Jurkat, Clone E6-1 (cell line): ENCODE measurements at regions not wholly inside any gene's neighbourhood (a gene's known extent, or its start where the extent isn't known, plus 50 kb on each side); places are given as distances from the start of the nearest gene placed in this dataset.

Experiments
- DNase-seq: peaks from one replicate; pipeline ENCODE4 v3.0.0-alpha.2; 2011; ENCODE audit warnings: low read depth, low spot score
- H3K4me3 ChIP-seq: 2 replicates; pipeline ENCODE4 v1.5.1; 2011; ENCODE audit warnings: mild to moderate bottlenecking, low read length, control low read depth, moderate library complexity

DNA sequence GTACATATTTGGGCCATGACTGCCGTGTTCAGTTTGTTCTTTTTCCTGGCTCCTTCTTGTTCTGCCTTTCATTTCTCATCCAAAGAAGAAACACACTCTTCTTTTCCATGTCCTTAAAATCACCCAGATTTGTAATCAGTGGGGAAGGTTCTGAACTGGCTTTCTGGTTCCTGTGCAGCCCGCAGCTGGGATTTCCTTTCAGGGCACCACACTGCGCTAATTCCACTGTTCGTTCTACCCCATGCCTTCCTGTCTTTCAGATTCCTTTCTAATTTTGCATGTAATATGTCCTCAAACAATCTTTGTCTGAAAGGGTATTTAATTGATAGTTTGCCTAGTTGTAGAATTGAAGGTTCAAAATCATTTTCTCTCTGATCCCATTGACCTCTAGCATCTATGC, 94.1 kb downstream of the HS1BP3 start:
- H3K4me3 ChIP-seq, result no peak overlapping the region
- DNase-seq, result no peak

DNA sequence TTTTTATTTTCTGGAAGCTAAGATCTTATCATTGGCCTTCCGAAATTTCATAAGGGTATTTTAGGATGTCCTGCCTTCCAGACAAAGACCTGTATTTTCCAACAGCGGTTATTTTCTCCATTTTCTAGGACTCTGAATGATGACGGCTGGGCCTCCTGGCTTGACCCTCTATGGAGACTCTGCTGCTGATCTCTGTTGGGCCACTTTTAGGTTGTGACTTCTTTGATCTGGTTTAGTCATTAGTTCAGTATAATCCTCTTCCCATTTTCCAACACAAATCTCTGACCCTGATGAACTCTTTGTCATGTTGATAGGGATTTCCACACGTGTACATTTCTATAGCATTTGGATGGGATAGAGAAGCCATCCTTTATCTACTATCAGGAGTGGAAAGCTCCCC, 93.7 kb downstream of the HS1BP3 start:
- no peak for DNase-seq
- H3K4me3 ChIP-seq, result no peak overlapping the region

- H3K4me3 ChIP-seq, result no peak overlapping the region
- DNase-seq, result no peak
These were observed 93.3 kb downstream of the HS1BP3 start for GRCh38 chr2:20557635-20558034.

- DNase-seq, result no peak
- no peak overlapping the region for H3K4me3 ChIP-seq
These were observed 92.3 kb downstream of the HS1BP3 start for GRCh38 chr2:20558391-20559150.

GRCh38 chr2:20559277-20559676, 91.6 kb downstream of the HS1BP3 start:
- DNase-seq, result no peak
- H3K4me3 ChIP-seq, result no peak overlapping the region

GRCh38 chr2:20560011-20560410, 90.9 kb downstream of the HS1BP3 start:
- H3K4me3 ChIP-seq, result no peak overlapping the region
- DNase-seq, result no peak

DNA sequence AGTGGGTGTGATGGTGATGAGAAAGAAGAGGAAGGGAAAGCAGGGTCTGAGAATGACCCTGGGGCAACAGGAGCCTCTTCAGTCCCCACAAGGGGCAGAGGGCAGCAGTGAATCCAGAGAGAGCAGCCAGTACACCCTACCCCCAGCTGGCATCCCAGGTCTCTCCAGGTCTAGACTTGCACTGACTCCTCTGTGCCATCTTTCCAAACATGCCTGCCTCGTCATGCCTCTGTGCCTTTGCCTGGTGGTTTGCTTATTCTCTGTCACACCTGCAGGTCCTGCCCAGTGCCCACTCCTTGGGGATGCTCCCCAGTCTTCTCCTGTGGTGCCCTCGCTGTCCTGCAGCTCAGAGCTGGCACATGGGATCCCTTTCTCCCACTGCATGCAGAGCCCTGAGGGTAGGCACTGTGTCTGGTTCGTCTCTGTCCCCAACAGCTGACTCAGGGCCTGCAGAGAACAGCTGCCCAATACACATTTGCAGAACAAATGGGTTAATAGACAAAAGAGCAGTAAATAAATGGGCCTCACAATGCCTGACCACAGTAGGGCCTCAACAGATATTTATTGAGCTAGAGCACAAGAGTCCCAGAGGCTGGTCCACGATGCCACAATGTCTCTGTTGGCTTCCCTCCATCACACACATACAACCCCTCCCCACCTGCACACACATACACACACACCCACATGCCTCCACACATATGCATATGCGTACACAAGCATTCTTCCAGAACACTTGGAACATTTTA, 89.8 kb downstream of the HS1BP3 start:
- H3K4me3 ChIP-seq, result no peak overlapping the region
- DNase-seq, result no peak

GRCh38 chr2:20561637-20562454, 89.1 kb downstream of the HS1BP3 start:
- H3K4me3 ChIP-seq, result no peak overlapping the region
- DNase-seq, result no peak

DNA sequence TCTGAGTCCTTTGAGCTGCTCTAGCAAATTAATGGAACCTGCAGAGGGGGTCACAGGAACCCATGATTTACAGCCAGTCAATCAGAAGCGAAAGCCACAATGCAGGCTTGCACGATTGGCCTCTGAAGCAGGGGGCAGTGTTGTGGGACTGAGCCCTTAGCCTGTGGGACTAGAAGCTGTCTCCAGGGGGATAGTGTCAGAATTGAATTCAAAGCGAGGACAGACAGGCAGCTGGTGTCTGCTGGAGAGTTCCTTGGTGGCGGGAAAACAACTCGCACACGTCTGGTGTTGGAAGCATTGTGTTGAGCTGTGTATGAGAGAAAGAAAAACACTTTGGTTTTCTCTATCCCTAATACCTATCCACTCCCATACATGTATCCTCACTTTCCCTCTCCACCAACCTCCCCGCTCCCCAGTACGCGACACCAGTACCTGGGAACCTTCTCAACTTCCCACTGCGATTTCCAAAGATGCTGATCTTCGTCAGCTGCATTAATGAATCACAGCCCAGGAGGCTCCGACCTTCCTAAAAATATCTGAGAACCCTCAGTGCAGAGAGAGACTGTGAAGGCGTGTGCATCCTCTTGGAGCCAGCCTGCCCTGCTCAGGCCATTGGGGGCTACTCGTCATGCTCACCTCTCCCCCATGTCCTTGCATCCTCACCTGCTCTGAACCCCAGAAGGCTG, 88.2 kb downstream of the HS1BP3 start:
- no peak for DNase-seq
- H3K4me3 ChIP-seq, result no peak overlapping the region

- DNase-seq, result no peak
- H3K4me3 ChIP-seq, result no peak overlapping the region
These were observed 87.6 kb downstream of the HS1BP3 start for GRCh38 chr2:20563251-20563650.

DNA sequence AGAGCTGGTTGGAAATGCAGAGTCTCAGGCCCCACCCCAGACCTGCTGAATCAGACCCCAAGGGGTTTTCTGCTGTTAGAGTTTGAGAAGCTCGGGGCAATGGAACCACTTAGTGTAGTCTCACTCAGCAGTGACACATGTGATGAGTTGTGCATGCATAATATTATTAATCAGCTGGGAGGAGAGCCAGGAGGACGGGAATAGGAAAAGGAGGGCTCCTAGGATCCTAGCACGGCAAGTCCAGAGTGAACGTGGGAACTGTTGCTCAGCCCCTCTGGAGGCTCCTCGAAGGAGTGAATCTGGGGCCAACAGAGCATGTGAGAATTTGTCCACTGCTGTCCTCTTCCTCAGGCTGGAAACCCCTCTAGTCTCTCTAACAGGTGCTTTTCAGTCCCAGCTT, 87.1 kb downstream of the HS1BP3 start:
- DNase-seq, result no peak
- H3K4me3 ChIP-seq, result no peak overlapping the region

- H3K4me3 ChIP-seq, result no peak overlapping the region
- DNase-seq, result no peak
These were observed 85.7 kb downstream of the HS1BP3 start for GRCh38 chr2:20565101-20565622.

GRCh38 chr2:20565623-20566236, 85.2 kb downstream of the HS1BP3 start:
- H3K4me3 ChIP-seq, result no peak overlapping the region
- DNase-seq, result no peak

- H3K4me3 ChIP-seq, result no peak overlapping the region
- DNase-seq, result no peak
These were observed 84.6 kb downstream of the HS1BP3 start for GRCh38 chr2:20566331-20566730.

DNA sequence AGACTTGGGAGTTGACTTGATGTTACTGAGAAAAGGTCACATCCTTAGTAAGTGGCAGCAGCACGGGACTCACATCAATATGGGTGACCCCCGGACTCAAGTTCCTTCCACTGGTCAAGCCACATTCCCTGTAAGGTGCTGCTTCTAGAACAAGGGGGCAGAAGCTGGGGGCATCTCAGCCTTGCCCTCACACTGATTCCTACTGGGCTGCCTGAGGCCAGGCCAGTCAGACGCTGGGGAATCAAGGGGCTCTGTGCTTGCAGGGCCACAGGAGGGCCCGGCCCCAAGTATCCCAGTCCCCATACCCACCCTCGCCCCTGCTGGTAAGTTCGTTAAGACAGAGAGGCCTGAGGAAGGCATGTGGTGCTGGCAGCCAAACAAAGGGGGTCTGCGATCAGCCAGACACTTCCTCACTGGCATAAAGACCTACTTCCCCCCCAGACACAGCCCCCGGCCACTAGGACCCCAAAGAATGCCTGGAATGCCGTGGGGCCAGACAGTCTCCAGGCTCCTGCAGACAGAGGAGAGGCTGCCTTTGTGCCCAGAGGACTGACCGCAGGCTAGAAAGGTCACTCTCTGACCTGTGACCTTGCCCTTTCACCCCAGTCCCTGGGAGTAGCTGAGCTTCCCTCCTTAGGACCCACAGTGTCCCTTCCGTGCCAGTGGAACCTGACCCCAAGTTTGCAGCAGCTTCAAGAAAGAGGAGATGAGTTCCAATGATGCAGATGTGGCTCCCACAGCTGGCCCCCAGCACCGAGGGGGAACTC, 83.6 kb downstream of the HS1BP3 start:
- no peak overlapping the region for H3K4me3 ChIP-seq
- no peak for DNase-seq
